BLaER1 treated with 17β-estradiol and CSF1 and Interleukin-3, amounts not matched to agents 10 nM and 100 nM (cell line): ENCODE measurements at regions not wholly inside any gene's neighbourhood (a gene's known extent, or its start where the extent isn't known, plus 50 kb on each side); places are given as distances from the start of the nearest gene placed in this dataset.

Source experiments
- H3K27ac ChIP-seq, 11 experiments: shearing (Covaris generic); formaldehyde crosslinking; 2 replicates each; pipeline ENCODE4 v1.8.1; 2022
- H3K27me3 ChIP-seq, 11 experiments: shearing (Covaris generic); formaldehyde crosslinking; 2 replicates each; pipeline ENCODE4 v1.8.1; 2022
- H3K36me3 ChIP-seq, 11 experiments: shearing (Covaris generic); formaldehyde crosslinking; 2 replicates each; pipeline ENCODE4 v1.8.1; 2022
- H3K4me1 ChIP-seq, 10 experiments: shearing (Covaris generic); formaldehyde crosslinking; 2 replicates each; pipeline ENCODE4 v1.8.1; 2022
- H3K4me2 ChIP-seq, 11 experiments: shearing (Covaris generic); formaldehyde crosslinking; 2 replicates each; pipeline ENCODE4 v1.8.1; 2022
- H3K4me3 ChIP-seq, 10 experiments: shearing (Covaris generic); formaldehyde crosslinking; 2 replicates each; pipeline ENCODE4 v1.8.1; 2022
- H3K9ac ChIP-seq, 11 experiments: shearing (Covaris generic); formaldehyde crosslinking; 2 replicates each; pipeline ENCODE4 v1.8.1; 2022
- H3K9me3 ChIP-seq, 11 experiments: shearing (Covaris generic); formaldehyde crosslinking; replicated peaks in 1 of 11; 2 replicates each; pipeline ENCODE4 v1.8.1; 2022
- H4K20me1 ChIP-seq, 11 experiments: shearing (Covaris generic); formaldehyde crosslinking; 2 replicates each; pipeline ENCODE4 v1.8.1; 2022
- Cebpa-rat ChIP-seq, 11 experiments: shearing (Covaris generic); IDR thresholded peaks; 2 replicates each; pipeline ENCODE4 v1.8.1; 2022

- Histone ChIP-seq H3K27me3 (no peaks in the 10 kb centered on the region), H3K4me1 (no peaks in the 10 kb centered on the region), H3K36me3 (no peaks in the 10 kb centered on the region), H3K4me3 (no peak overlapping the region), H3K4me2 (no peak overlapping the region), H4K20me1 (no peaks in the 10 kb centered on the region), H3K9ac (no peak overlapping the region), H3K9me3 (peaks cover 0 to 5% (median 0%) of the 10 kb centered on the region in 11 experiments; a peak in 1 of 22 replicates), H3K27ac (no peak overlapping the region)
- no peak for TF ChIP-seq Cebpa-rat (IDR thresholded peaks at IDR 0.05)
Observed at GRCh38 chr2:164155558-164155957, 419.8 kb upstream of the FIGN start.

- Histone ChIP-seq H3K4me3 (no peak overlapping the region), H3K4me1 (no peaks in the 10 kb centered on the region)
Observed at GRCh38 chr2:164151522-164151921, 415.7 kb upstream of the FIGN start.

GRCh38 chr2:164150604-164151003 is 414.8 kb upstream of the FIGN start:
- Histone ChIP-seq H4K20me1 (no peaks in the 10 kb centered on the region), H3K36me3 (no peaks in the 10 kb centered on the region), H3K9me3 (no peaks in the 10 kb centered on the region), H3K4me1 (no peaks in the 10 kb centered on the region), H3K27ac (no peak overlapping the region), H3K27me3 (no peaks in the 10 kb centered on the region), H3K4me3 (no peak overlapping the region), H3K9ac (no peak overlapping the region), H3K4me2 (no peak overlapping the region)
- no peak for TF ChIP-seq Cebpa-rat (IDR thresholded peaks at IDR 0.05)

More at GRCh38 chr2:164151522-164151921, 415.7 kb upstream of the FIGN start:
- no peaks in the 10 kb centered on the region for H3K27me3 ChIP-seq
- H3K9ac ChIP-seq, result no peak overlapping the region
- H3K27ac ChIP-seq, result no peak overlapping the region
- no peak overlapping the region for H3K4me2 ChIP-seq
- no peak for TF ChIP-seq Cebpa-rat (IDR thresholded peaks at IDR 0.05)
- no peaks in the 10 kb centered on the region for H3K9me3 ChIP-seq
- no peaks in the 10 kb centered on the region for H3K36me3 ChIP-seq
- H4K20me1 ChIP-seq, result no peaks in the 10 kb centered on the region

- H3K27me3 ChIP-seq, result no peaks in the 10 kb centered on the region
- H4K20me1 ChIP-seq, result no peaks in the 10 kb centered on the region
- no peaks in the 10 kb centered on the region for H3K36me3 ChIP-seq
- H3K27ac ChIP-seq, result no peak overlapping the region
- no peak overlapping the region for H3K4me3 ChIP-seq
- H3K4me1 ChIP-seq, result no peaks in the 10 kb centered on the region
- H3K4me2 ChIP-seq, result no peak overlapping the region
- no peak overlapping the region for H3K9ac ChIP-seq
- no peak for TF ChIP-seq Cebpa-rat (IDR thresholded peaks at IDR 0.05)
- H3K9me3 ChIP-seq, result peaks cover 0 to 9% (median 5%) of the 10 kb centered on the region in 11 experiments; a peak in 7 of 22 replicates
Observed at GRCh38 chr2:164146441-164146840, 410.6 kb upstream of the FIGN start.

GRCh38 chr2:164145093-164145987 is 409.5 kb upstream of the FIGN start:
- no peak overlapping the region for H3K27ac ChIP-seq
- no peaks in the 10 kb centered on the region for H4K20me1 ChIP-seq
- no peak overlapping the region for H3K4me2 ChIP-seq
- no peaks in the 10 kb centered on the region for H3K4me1 ChIP-seq
- H3K9me3 ChIP-seq, result peaks cover 0 to 9% (median 5%) of the 10 kb centered on the region in 11 experiments; a peak in 7 of 22 replicates
- no peak overlapping the region for H3K9ac ChIP-seq
- no peaks in the 10 kb centered on the region for H3K27me3 ChIP-seq
- H3K4me3 ChIP-seq, result no peak overlapping the region
- TF ChIP-seq Cebpa-rat (IDR thresholded peaks at IDR 0.05), result no peak
- H3K36me3 ChIP-seq, result no peaks in the 10 kb centered on the region

- H3K27me3 ChIP-seq, result no peaks in the 10 kb centered on the region
- H3K4me2 ChIP-seq, result no peak overlapping the region
- TF ChIP-seq Cebpa-rat (IDR thresholded peaks at IDR 0.05), result no peak
- H3K4me1 ChIP-seq, result no peaks in the 10 kb centered on the region
- no peak overlapping the region for H3K27ac ChIP-seq
- H3K9me3 ChIP-seq, result peaks cover 0 to 9% (median 5%) of the 10 kb centered on the region in 11 experiments; a peak in 7 of 22 replicates
- no peaks in the 10 kb centered on the region; a peak in 1 of 22 replicates for H4K20me1 ChIP-seq
- H3K4me3 ChIP-seq, result no peak overlapping the region
- H3K9ac ChIP-seq, result no peak overlapping the region
- no peaks in the 10 kb centered on the region for H3K36me3 ChIP-seq
Observed at GRCh38 chr2:164143183-164143930, 407.5 kb upstream of the FIGN start.

- Histone ChIP-seq H3K27me3 (no peaks in the 10 kb centered on the region), H3K9ac (no peak overlapping the region), H3K4me3 (no peak overlapping the region), H3K9me3 (peaks cover 0 to 9% (median 5%) of the 10 kb centered on the region in 11 experiments; a peak in 7 of 22 replicates), H3K27ac (no peak overlapping the region), H4K20me1 (no peaks in the 10 kb centered on the region; a peak in 1 of 22 replicates), H3K4me1 (no peaks in the 10 kb centered on the region), H3K4me2 (no peak overlapping the region), H3K36me3 (no peaks in the 10 kb centered on the region)
- no peak for TF ChIP-seq Cebpa-rat (IDR thresholded peaks at IDR 0.05)
Observed at GRCh38 chr2:164142755-164143154, 406.9 kb upstream of the FIGN start.

- no peak overlapping the region for H3K4me2 ChIP-seq
- no peak for TF ChIP-seq Cebpa-rat (IDR thresholded peaks at IDR 0.05)
Observed at GRCh38 chr2:164141271-164141670, 405.5 kb upstream of the FIGN start.

GRCh38 chr2:164138750-164139149 is 402.9 kb upstream of the FIGN start:
- Histone ChIP-seq H3K4me1 (no peaks in the 10 kb centered on the region), H3K27me3 (no peaks in the 10 kb centered on the region), H3K4me3 (no peak overlapping the region), H4K20me1 (no peaks in the 10 kb centered on the region; a peak in 1 of 22 replicates), H3K27ac (no peak overlapping the region), H3K9ac (no peak overlapping the region), H3K9me3 (peaks cover 0 to 8% (median 5%) of the 10 kb centered on the region in 11 experiments; a peak in 7 of 22 replicates), H3K4me2 (no peak overlapping the region), H3K36me3 (no peaks in the 10 kb centered on the region)
- no peak for TF ChIP-seq Cebpa-rat (IDR thresholded peaks at IDR 0.05)

More at GRCh38 chr2:164141271-164141670, 405.5 kb upstream of the FIGN start:
- Histone ChIP-seq H3K9me3 (peaks cover 0 to 9% (median 5%) of the 10 kb centered on the region in 11 experiments; a peak in 7 of 22 replicates), H3K4me3 (no peak overlapping the region), H3K9ac (no peak overlapping the region), H3K4me1 (no peaks in the 10 kb centered on the region), H3K36me3 (no peaks in the 10 kb centered on the region), H3K27ac (no peak overlapping the region), H3K27me3 (no peaks in the 10 kb centered on the region), H4K20me1 (no peaks in the 10 kb centered on the region; a peak in 1 of 22 replicates)
